ENCODE measurements at regions not wholly inside any gene's neighbourhood (a gene's known extent, or its start where the extent isn't known, plus 50 kb on each side); places are given as distances from the start of the nearest gene placed in this dataset.

DNA sequence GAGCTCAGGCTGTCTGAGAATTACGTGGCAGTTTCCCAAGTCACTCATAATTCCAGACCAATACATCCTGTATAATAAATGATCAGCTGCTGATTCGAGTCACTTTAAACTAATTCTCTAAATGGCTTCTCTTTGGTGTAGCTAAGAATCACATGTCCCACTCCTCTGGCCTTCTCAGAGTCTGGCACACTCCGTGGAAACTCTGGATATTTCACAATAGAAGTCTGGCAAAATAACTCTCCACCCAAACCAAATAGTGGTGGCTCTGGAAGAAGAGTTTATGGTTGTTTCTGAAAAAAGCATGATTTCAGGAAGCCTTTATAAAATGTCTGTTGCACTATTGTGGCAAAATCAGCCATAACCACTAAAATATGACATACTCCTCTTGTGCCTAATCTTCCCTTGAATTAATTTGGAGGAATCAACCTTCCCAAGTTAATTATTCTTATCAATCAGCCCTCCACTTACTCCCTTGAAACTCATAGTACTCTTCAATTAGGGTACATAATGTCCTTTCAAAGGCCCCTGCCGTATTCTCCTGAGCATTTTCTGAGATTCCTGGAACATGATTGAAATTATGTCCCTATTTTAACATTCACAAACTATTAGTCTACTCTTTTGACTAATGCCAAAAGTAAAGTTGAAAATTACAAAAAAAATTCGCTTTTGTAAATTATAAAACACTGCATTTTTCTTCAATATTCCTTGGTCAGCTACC lies 991.6 kb downstream of the FAT4 start:
- H3K27ac ChIP-seq (replicated peaks), result no peak overlapping the region
- no peaks in the 10 kb centered on the region for H3K27me3 ChIP-seq (ENCODE audit: insufficient read depth, poor library complexity, severe bottlenecking)
- no peak overlapping the region for H3K4me3 ChIP-seq (replicated peaks; ENCODE audit: insufficient read depth, low read length)
- DNase-seq (ENCODE audit: low read depth in 1 of 2, low spot score in 1 of 2), result no peak
- no peak for TF ChIP-seq GABPA (IDR thresholded peaks at IDR 0.05; ENCODE audit: low read depth)
- TF ChIP-seq POLR2AphosphoS5 (IDR thresholded peaks at IDR 0.05; ENCODE audit: low read depth), result no peak
- TF ChIP-seq SPI1 (IDR thresholded peaks at IDR 0.05; ENCODE audit: borderline replicate concordance, low read depth), result no peak
- TF ChIP-seq, protein P1, sequence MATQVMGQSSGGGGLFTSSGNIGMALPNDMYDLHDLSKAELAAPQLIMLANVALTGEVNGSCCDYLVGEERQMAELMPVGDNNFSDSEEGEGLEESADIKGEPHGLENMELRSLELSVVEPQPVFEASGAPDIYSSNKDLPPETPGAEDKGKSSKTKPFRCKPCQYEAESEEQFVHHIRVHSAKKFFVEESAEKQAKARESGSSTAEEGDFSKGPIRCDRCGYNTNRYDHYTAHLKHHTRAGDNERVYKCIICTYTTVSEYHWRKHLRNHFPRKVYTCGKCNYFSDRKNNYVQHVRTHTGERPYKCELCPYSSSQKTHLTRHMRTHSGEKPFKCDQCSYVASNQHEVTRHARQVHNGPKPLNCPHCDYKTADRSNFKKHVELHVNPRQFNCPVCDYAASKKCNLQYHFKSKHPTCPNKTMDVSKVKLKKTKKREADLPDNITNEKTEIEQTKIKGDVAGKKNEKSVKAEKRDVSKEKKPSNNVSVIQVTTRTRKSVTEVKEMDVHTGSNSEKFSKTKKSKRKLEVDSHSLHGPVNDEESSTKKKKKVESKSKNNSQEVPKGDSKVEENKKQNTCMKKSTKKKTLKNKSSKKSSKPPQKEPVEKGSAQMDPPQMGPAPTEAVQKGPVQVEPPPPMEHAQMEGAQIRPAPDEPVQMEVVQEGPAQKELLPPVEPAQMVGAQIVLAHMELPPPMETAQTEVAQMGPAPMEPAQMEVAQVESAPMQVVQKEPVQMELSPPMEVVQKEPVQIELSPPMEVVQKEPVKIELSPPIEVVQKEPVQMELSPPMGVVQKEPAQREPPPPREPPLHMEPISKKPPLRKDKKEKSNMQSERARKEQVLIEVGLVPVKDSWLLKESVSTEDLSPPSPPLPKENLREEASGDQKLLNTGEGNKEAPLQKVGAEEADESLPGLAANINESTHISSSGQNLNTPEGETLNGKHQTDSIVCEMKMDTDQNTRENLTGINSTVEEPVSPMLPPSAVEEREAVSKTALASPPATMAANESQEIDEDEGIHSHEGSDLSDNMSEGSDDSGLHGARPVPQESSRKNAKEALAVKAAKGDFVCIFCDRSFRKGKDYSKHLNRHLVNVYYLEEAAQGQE (IDR thresholded peaks at IDR 0.05; ENCODE audit: insufficient replicate concordance, low read depth), result no peak
- TF ChIP-seq, protein P2, sequence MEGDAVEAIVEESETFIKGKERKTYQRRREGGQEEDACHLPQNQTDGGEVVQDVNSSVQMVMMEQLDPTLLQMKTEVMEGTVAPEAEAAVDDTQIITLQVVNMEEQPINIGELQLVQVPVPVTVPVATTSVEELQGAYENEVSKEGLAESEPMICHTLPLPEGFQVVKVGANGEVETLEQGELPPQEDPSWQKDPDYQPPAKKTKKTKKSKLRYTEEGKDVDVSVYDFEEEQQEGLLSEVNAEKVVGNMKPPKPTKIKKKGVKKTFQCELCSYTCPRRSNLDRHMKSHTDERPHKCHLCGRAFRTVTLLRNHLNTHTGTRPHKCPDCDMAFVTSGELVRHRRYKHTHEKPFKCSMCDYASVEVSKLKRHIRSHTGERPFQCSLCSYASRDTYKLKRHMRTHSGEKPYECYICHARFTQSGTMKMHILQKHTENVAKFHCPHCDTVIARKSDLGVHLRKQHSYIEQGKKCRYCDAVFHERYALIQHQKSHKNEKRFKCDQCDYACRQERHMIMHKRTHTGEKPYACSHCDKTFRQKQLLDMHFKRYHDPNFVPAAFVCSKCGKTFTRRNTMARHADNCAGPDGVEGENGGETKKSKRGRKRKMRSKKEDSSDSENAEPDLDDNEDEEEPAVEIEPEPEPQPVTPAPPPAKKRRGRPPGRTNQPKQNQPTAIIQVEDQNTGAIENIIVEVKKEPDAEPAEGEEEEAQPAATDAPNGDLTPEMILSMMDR (IDR thresholded peaks at IDR 0.05; ENCODE audit: insufficient read depth, low read length), result no peak

DNA sequence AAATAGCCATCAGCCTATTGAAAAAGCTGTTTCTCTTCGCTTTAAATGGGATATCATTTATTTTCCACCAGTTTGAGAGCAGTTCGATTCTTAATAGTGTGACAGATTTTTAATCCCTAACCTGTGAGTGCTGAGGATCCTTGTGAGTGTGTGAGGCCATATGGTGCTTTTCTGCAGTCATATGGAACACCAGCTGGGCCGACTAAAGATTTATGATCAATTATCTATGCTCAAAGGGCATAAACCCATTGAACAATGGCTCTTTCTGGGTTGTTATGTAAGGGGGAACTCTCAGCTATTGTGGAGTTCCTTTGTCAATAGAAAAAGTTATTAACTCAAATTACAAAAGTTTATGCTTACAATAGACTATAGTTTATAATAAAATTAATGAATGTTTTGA lies 1003.6 kb downstream of the FAT4 start:
- H3K27ac ChIP-seq (replicated peaks), result no peak overlapping the region
- DNase-seq (ENCODE audit: low read depth in 1 of 2, low spot score in 1 of 2), result no peak

DNA sequence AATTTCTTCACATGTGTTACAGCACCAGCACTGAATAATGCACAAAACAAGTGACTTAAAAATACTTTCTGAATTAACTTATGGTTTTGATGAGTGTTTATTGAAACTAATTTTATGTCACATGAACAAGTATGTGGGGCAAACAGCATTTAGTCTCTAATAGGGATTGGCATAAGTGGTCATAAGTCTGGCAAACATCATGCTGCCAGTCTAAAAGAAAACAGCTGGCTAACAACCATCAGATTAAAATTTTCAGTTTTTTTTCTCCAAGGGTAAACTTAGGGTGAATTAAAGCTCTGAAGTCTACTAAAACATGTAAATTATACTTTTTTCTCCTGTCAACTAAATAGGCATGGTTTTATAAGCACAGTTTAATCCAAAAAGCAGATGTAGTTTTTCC lies 1014.2 kb downstream of the FAT4 start:
- Histone ChIP-seq H3K27me3 (ENCODE audit: insufficient read depth, poor library complexity, severe bottlenecking) (no peaks in the 10 kb centered on the region), H3K27ac (replicated peaks) (no peak overlapping the region), H3K4me3 (replicated peaks; ENCODE audit: insufficient read depth, low read length) (no peak overlapping the region)
- DNase-seq (ENCODE audit: low read depth in 1 of 2, low spot score in 1 of 2), result no peak
- no peak for TF ChIP-seq SPI1 (IDR thresholded peaks at IDR 0.05; ENCODE audit: borderline replicate concordance, low read depth)

More for the DNA sequence above, 1003.6 kb downstream of the FAT4 start:
- TF ChIP-seq GABPA (IDR thresholded peaks at IDR 0.05; ENCODE audit: low read depth) (no peak), POLR2AphosphoS5 (IDR thresholded peaks at IDR 0.05; ENCODE audit: low read depth) (no peak)
- TF ChIP-seq, protein P2 (IDR thresholded peaks at IDR 0.05; ENCODE audit: insufficient read depth, low read length), result no peak
- TF ChIP-seq, protein P1 (IDR thresholded peaks at IDR 0.05; ENCODE audit: insufficient replicate concordance, low read depth), result no peak
- Histone ChIP-seq H3K4me3 (replicated peaks; ENCODE audit: insufficient read depth, low read length) (no peak overlapping the region), H3K27me3 (ENCODE audit: insufficient read depth, poor library complexity, severe bottlenecking) (no peaks in the 10 kb centered on the region)

DNA sequence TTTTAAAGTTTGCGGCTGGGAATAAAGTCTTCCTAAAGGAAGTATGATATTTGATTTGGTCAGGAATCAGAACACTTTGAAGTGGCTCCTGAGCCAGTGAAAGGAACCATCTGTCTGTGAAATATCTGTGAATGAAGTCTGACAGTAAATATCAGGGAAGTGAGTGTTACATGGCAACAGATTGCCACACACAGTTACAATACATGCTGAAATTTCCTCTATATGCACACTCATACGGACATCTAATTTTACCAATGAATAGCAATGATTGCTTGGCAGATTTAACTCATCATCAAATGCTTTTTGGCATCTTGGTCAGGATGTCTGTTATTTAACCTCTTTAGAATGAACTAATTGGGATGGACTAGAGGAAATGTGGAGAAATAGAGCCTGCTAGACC lies 1023.8 kb downstream of the FAT4 start:
- H3K4me3 ChIP-seq (replicated peaks; ENCODE audit: insufficient read depth, low read length), result no peak overlapping the region
- DNase-seq (ENCODE audit: low read depth in 1 of 2, low spot score in 1 of 2), result no peak
- TF ChIP-seq SPI1 (IDR thresholded peaks at IDR 0.05; ENCODE audit: borderline replicate concordance, low read depth), result no peak
- TF ChIP-seq, protein P1 (IDR thresholded peaks at IDR 0.05; ENCODE audit: insufficient replicate concordance, low read depth), result no peak
- no peak for TF ChIP-seq POLR2AphosphoS5 (IDR thresholded peaks at IDR 0.05; ENCODE audit: low read depth)
- no peak for TF ChIP-seq GABPA (IDR thresholded peaks at IDR 0.05; ENCODE audit: low read depth)
- TF ChIP-seq, protein P2 (IDR thresholded peaks at IDR 0.05; ENCODE audit: insufficient read depth, low read length), result no peak
- H3K27me3 ChIP-seq (ENCODE audit: insufficient read depth, poor library complexity, severe bottlenecking), result no peaks in the 10 kb centered on the region
- H3K27ac ChIP-seq (replicated peaks), result no peak overlapping the region

Measured in HL-60 (cell line).